Erythroblast (primary cell): ENCODE measurements at regions not wholly inside any gene's neighbourhood (a gene's known extent, or its start where the extent isn't known, plus 50 kb on each side); places are given as distances from the start of the nearest gene placed in this dataset.
A peak's percentile ranks its signal among the peaks of the same experiment; 100 is the strongest.

Experiments used
- DNase-seq, 2 experiments: peaks; one replicate each; lab custom pipeline; 2025; lab: John Stamatoyannopoulos, UW
- GATA1 ChIP-seq: IDR thresholded peaks from 2 replicates; pipeline ENCODE4 v1.6.1; 2011; ENCODE audit warnings: low read depth, mild to moderate bottlenecking, control low read depth, low read length, moderate library complexity
- POLR2A ChIP-seq: IDR thresholded peaks from 2 replicates; pipeline ENCODE4 v1.6.1; 2011; ENCODE audit warnings: mild to moderate bottlenecking, low read length

DNA sequence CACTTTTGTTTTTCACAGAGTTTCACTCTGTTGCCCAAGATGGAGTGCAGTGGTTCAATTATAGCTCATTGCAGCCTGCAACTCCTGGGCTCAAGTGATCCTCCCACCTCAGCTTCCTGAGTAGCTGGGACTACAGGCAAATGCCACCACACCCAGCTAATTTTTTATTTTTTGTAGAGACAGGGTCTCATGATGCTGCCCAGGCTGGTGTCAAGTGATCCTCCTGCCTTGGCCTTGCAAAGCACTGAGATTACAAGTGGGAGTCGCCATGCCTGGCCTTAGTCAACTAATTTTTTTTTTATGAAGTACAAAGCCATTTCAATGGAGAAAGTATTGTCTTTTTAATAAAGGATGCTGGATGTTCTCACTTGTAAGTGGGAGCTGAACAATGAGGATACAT, 51.3 kb upstream of the UXT start:
- DNase-seq, result peak in 1 of 2 experiments; percentile 0
- no peak for TF ChIP-seq GATA1
- no peak for TF ChIP-seq POLR2A
